ENCODE measurements at regions not wholly inside any gene's neighbourhood (a gene's known extent, or its start where the extent isn't known, plus 50 kb on each side); places are given as distances from the start of the nearest gene placed in this dataset.
A peak's percentile ranks its signal among the peaks of the same experiment; 100 is the strongest.

- Histone ChIP-seq H3K4me1 (ENCODE audit: control insufficient read depth, insufficient read depth, low read length) (no peaks in the 10 kb centered on the region), H3K9me3 (replicated peaks; ENCODE audit: control insufficient read depth, insufficient read depth, low read length) (no peaks in the 10 kb centered on the region; the same call in 2 of the 3 replicates), H3K79me2 (ENCODE audit: control insufficient read depth, insufficient read depth, low read length) (no peaks in the 10 kb centered on the region), H3K36me3 (ENCODE audit: control insufficient read depth in 2 of 2, insufficient read depth in 2 of 2, low read length in 1 of 2) (no peaks in the 10 kb centered on the region), H2AFZ (ENCODE audit: control insufficient read depth, low read depth, low read length) (peak overlapping the region; percentile 3; the same call in 1 of the 2 replicates), H3K4me3 (no peak overlapping the region), H3K27ac (ENCODE audit: control insufficient read depth, insufficient read depth) (no peak overlapping the region), H4K20me1 (ENCODE audit: control insufficient read depth, insufficient read depth) (no peaks in the 10 kb centered on the region), H3K27me3 (replicated peaks in 1 of 2; ENCODE audit: control insufficient read depth in 2 of 2, insufficient read depth in 2 of 2, low read length in 1 of 2) (no peaks in the 10 kb centered on the region), H3K4me2 (ENCODE audit: control insufficient read depth, insufficient read depth) (no peak overlapping the region), H3K9ac (ENCODE audit: control insufficient read depth, insufficient read depth, low read length) (no peak overlapping the region)
- ATAC-seq (peak; percentile 96), FAIRE-seq (no peak), DNase-seq (ENCODE audit: low read depth, low spot score) (no peak)
- WGBS (ENCODE audit: insufficient coverage, insufficient replicate concordance, low lambda C conversion rate, missing lambda C conversion rate): 16% methylated on average over 5 of the region's 5 CpGs
- RAD21 ChIA-PET (ENCODE audit: unreplicated experiment): interaction anchor here (0.9 to 2.4 kb wide), 3 partner anchors 8 to 274 kb away, joined by 3 to 7 read pairs (median 3); no protein-coding TSS in a partner anchor
- no TSS peak for BruUV-seq (replicated peaks)
- POLR2A ChIA-PET: interaction anchor here (0.8 to 1.0 kb wide), 2 partner anchors 8 to 15 kb away, joined by 3 read pairs; no protein-coding TSS in a partner anchor
- intact Hi-C loops (cut with micrococcal nuclease; ENCODE audit: unreplicated experiment): no loop called here
- SMC1A ChIA-PET (ENCODE audit: uncharacterized antibody, unreplicated experiment): interaction anchor here (0.5 to 1.7 kb wide), 5 partner anchors 9 to 901 kb away, joined by 3 to 4 read pairs (median 3); no protein-coding TSS in a partner anchor
- CTCF ChIA-PET: interaction anchor here (0.6 to 0.8 kb wide), 2 partner anchors 12 to 21 kb away, joined by 3 read pairs; no protein-coding TSS in a partner anchor
- in situ Hi-C loops (cut with MboI): no loop called here
- TF ChIP-seq HCFC1 (IDR thresholded peaks at IDR 0.05; ENCODE audit: low read length) (no peak), ZBED1 (IDR thresholded peaks at IDR 0.05; ENCODE audit: borderline replicate concordance) (no peak; the same call in 1 of the 2 replicates), IKZF1 (conservative IDR thresholded peaks at IDR 0.05) (peak; percentile 56; the same call in 1 of the 2 replicates), BCL3 (IDR thresholded peaks at IDR 0.05; ENCODE audit: borderline replicate concordance, insufficient read depth, low read depth, low read length, poor library complexity, severe bottlenecking) (peak; percentile 72), CBFB (IDR thresholded peaks at IDR 0.05; ENCODE audit: low read depth) (peak; percentile 92), KLF5 (IDR thresholded peaks at IDR 0.05; ENCODE audit: partially characterized antibody) (no peak), ATF7 (IDR thresholded peaks at IDR 0.05; ENCODE audit: low read depth) (peak; percentile 85), SP1 (IDR thresholded peaks at IDR 0.05; ENCODE audit: low read depth, low read length) (peak; percentile 42), RUNX3 (IDR thresholded peaks at IDR 0.05; ENCODE audit: low read length) (peak; percentile 97), SMARCA5 (IDR thresholded peaks at IDR 0.05) (no peak), PKNOX1 (IDR thresholded peaks at IDR 0.05) (peak; percentile 44; the same call in 1 of the 2 replicates), ZBTB4 (CRISPR knock-in tag; IDR thresholded peaks at IDR 0.05) (no peak), MEF2B (IDR thresholded peaks at IDR 0.05; ENCODE audit: partially characterized antibody, poor library complexity, severe bottlenecking) (no peak), BRCA1 (IDR thresholded peaks at IDR 0.05; ENCODE audit: low read depth, low read length) (no peak), STAT3 (IDR thresholded peaks at IDR 0.05; ENCODE audit: low read depth, low read length) (no peak), HDAC2 (IDR thresholded peaks at IDR 0.05) (no peak), YY1 (IDR thresholded peaks at IDR 0.05; ENCODE audit: low read depth, low read length) (0 out of 2 replicates have a peak, but pooled peaks have one; percentile 34), ETV6 (conservative IDR thresholded peaks at IDR 0.05 in 1 of 2, IDR thresholded peaks at IDR 0.05 in 1 of 2; ENCODE audit: borderline replicate concordance in 1 of 2, low read depth in 1 of 2) (peak in 1 of 2 experiments; percentile 60; a peak in 2 of 4 replicates), CREM (IDR thresholded peaks at IDR 0.05; ENCODE audit: low read depth) (peak; percentile 95)
Observed at GRCh38 chr6:114989279-114989964, 646.6 kb upstream of the HS3ST5 start.
